GM19035 (cell line): ENCODE measurements at regions not wholly inside any gene's neighbourhood (a gene's known extent, or its start where the extent isn't known, plus 50 kb on each side); places are given as distances from the start of the nearest gene placed in this dataset.
"Not testable (repeated sequence)": the region's sequence is repeated elsewhere in the genome, so short reads cannot be mapped to it uniquely, and the experiment has no call there.

Experiments
- ATAC-seq: cut with Tn5 transposase; IDR thresholded peaks from one replicate; pipeline ENCODE4 v1.9.1; 2021; ENCODE audit not compliant: unreplicated experiment

DNA sequence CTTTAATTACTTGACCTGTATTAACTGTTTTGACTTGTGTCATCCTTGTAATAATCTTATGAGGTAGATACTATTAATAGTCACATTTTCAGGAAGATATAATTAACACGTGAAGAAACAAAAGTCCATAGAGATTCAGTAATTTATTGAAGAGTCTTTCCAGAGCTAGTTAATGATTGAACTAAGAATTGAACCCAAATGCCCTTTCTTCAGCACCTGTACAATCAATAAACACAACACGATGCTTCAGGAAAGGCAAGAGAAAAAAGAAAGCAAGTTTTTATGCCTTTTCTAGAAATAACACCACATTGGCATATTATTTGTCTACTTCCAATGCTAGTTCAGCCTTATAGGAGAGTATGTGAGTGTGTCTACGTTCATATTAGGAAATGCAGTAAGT, 399.6 kb downstream of the NAF1 start:
- no peak for ATAC-seq

- no peak for ATAC-seq
These were observed 404.7 kb downstream of the NAF1 start for GRCh38 chr4:162761965-162762364.

DNA sequence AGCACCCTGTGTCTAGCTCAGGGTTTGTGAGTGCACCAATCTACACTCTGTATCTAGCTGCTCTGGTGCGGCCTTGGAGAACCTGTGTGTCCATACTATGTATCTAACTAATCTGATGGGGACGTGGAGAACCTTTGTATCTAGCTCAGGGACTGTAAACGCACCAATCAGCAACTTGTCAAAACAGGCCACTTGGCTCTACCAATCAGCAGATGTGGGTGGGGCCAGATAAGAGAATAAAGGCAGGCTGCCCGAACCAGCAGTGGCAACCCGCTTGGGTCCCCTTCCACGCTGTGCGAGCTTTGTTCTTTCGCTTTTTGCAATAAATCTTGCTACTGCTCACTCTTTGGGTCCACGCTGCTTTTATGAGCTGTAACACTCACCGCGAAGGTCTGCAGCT, 426.5 kb downstream of the NAF1 start:
- not testable (repeated sequence) for ATAC-seq

DNA sequence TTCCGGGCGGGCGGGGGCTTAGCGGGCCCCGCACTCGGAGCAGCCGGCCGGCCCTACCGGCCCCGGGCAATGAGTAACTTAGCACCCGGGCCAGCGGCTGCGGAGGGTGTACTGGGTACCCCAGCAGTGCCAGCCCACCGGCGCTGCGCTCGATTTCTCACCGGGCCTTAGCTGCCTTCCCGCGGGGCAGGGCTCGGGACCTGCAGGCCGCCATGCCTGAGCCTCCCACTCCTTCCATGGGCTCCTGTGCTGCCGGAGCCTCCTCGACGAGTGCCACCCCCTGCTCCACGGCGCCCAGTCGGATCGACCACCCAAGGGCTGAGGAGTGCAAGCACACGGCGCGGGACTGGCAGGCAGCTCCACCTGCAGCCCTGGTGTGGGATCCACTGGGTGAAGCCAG, 427.1 kb downstream of the NAF1 start:
- not testable (repeated sequence) for ATAC-seq

GRCh38 chr4:162732876-162733275, 433.8 kb downstream of the NAF1 start:
- no peak for ATAC-seq

DNA sequence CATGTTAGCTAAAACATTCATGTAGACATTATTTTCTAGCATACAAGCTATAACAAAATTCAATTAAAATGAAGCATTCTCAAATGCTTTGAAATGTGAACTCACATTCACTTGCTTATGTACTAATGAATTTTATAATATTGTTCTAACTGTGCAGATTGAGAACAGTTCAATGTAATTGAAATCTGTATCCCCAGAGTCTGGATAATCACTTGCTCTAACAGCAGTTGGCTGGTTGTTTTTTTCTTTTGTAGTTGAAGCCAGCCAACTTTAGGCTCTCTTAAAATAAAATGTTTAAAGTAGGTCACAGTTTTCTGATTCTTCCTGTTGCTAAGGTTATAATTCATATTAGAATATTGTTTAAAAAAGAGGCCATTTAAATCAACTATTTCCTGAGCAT, 438.9 kb downstream of the NAF1 start:
- ATAC-seq = no peak

DNA sequence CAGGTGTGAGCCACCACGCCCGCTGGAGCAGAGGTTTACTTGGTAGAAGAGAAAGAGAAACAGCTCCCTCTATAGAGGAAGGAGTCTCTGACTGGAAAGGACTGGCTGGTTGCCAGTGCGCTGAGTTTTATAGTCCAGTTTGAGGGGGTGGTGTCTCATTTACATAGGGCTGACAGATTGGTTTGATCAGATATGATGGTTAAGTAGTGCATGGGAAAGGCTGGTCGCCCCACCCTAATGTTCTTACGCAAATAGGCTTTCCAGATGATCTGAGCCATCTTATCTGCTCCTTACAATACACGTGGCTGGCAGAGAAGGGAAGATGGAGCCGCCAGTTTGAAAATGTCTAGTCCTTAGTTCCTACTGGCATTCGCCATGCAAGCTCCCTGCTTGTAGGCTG, 439.5 kb downstream of the NAF1 start:
- ATAC-seq = no peak

- ATAC-seq = no peak
These were observed 451.3 kb downstream of the NAF1 start for GRCh38 chr4:162715401-162715800.

DNA sequence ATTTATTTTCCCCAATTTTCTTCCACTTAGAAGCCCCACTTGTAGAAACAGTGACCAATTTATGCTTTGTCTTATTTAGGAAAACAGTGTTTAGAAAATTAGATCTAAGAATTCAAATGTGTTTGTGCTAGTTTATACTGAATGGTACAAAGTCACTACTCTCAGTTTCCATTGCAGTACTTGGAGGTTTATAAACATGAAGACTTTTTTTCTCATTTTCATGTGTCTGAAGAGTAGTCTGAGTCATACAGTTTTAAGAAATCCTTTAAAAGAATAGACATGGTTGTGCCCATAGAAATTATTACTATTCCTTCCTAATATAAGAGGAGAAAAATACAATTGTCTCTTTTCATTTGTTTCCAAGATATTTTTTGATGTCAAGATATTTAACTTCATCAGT, 458.7 kb downstream of the NAF1 start:
- no peak for ATAC-seq

GRCh38 chr4:162706632-162707031, 460.1 kb downstream of the NAF1 start:
- ATAC-seq = no peak

- ATAC-seq = no peak
These were observed 460.6 kb downstream of the NAF1 start for GRCh38 chr4:162706051-162706450.

DNA sequence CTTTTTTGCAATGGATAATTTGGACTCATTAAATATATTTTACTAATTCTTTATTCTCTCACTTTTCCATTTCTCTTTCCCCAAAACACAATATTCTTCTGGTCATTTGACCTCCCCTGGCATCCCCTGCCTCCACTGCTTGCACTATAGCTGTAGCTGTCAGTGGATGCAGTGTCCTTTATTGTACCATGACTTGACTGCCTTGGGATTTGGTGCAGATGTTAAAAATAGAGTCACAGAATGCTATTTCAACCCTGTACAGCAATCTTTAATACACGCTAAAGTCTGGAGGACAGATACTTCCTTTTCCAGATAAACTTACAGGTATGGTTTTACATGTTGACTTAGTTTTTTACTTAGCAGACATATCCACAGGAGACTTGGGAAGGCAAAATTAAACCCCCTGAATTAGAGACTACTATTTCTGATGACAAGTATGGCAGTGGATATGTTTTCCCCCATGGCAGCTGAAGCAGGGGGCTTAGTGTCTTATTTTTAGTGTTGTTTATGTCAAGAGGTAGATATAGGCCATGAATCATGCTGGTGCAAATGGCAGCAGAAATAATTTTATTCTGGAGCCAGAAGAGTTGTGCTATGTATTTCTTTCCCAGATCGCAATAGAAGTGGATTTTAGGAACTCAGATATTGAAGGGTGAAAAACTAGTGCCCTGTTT, 461.4 kb downstream of the NAF1 start:
- no peak for ATAC-seq

- no peak for ATAC-seq
These were observed 465.8 kb downstream of the NAF1 start for GRCh38 chr4:162700815-162701361.

DNA sequence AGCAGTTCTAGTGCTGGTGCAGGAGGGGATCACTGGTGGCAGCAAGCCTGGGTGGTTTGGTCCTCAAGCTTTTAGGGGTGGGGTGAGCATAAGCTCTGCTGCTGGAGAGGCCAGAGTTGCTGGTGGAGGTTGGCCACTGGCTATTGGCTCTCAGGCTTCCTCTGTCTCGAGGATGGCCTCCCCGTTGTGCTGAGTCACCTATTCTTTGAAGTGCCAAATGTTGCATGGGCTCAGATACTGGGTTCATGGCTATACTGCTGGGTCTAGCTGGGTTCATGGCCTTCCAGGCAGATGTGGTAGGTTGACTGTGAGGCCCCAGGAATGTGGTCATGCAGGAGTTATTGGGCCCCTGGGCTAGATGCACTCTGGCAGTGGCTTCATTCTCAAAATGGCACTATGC, 466.3 kb downstream of the NAF1 start:
- ATAC-seq = no peak

DNA sequence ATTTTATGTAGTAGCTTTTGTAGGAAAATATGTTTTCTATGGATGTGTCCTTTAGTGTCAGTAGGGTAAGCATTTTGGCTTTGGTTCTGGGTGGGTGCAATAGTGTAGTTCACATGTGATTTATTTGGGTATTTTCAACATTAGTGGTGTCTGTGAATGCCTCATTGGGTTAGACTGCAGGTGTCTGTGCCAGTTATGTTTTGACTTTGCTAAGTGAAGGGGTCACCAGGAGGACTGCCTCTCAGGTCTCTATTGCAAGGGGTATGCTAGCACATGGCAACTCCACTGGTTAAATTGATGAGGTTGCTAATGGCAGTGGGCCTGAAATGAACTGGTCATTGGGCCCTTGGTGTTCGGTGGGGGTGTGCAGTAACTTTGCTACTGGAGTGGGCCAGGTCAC, 467.1 kb downstream of the NAF1 start:
- no peak for ATAC-seq

GRCh38 chr4:162685410-162685809, 481.3 kb downstream of the NAF1 start:
- ATAC-seq = no peak

DNA sequence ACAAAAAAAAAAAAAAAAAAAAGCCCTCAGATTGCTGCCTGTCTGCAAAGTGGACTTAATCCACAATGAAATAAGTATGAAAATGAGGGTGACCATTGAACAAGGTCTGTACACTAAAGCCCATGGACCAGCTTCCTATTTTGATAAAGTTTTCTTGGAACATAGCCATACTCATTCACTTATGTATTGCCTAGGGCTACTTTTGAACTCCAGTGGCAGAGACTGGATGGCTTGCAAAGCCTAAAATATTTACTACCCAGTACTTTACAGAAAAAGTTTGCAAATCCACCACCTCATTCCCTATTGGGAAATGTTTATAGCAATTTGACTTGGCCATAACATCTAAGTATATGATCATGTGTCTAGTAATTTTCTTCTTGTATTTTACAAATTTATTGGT, 481.7 kb downstream of the NAF1 start:
- no peak for ATAC-seq

GRCh38 chr4:162684371-162684700, 482.4 kb downstream of the NAF1 start:
- peak; percentile 16 for ATAC-seq

DNA sequence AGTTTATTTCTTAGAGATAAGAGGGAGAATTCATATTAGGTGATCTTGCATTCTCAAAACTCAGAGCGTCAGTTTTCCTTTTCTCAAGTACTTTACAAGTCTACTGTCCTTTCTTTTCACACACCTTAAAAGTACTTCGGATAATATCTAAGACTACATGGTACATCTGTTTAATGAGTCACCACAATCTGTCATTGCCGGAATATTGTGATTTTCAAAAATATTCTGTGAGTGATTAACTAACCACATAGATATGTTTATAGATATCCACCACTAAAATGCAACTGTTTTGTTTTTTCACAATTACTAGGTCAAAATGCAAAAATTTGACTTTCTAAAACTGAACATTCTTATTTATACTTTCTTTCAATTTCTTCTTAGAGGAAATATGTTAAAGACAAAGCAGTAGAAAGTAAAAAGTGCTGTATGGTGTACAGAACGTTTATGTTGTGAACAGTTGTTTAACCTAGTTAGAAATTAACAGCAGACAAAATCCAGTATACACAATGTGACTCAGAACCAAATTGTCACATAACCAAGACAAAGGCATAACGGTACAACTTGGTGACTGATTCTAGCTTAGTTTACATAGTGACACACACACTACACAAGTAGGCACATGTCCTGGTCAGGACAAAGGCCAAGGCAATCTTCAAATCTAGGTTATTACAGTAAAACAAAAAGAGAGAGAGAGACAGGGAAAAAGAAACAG, 482.9 kb downstream of the NAF1 start:
- peak; percentile 62 for ATAC-seq

DNA sequence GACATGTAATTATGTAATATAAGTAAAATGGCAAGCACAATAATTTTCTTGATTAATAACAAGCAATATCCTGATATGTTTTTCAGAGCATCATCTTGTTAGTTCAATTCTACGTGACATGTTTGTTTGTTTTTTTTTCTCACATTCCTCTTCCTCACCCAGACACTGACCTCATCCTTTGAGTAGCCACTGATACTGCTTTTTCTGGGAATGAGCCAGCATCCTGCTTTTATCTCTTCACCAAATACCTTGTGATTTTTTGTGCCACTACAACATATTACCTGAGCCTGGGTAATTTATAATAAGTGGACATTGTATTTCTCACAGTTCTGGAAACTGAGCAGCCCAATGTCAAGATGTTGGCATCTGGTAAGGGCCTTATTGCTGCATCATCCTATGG, 484.0 kb downstream of the NAF1 start:
- no peak for ATAC-seq

DNA sequence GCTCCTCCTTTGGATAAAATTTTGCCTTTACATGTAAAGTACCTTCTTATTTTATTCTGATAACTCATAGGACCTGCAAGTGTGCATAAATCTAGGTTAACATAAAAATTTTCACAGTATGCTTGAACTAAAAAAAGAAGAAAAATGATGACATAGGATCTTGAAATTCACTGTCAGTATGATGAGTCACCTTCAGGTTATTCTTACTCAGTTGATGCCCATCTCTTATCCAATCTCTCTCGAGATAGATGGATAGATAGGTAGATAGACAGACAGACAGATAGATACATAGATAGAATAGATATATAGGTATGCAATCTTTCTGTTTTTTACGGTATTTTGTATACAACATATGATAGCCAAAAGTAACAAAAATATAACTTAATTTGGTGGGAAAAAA, 485.5 kb downstream of the NAF1 start:
- no peak for ATAC-seq

GRCh38 chr4:162675661-162676060, 491.0 kb downstream of the NAF1 start:
- no peak for ATAC-seq

GRCh38 chr4:162661913-162662312, 498.1 kb upstream of the FSTL5 start:
- ATAC-seq = no peak
